ENCODE measurements at regions not wholly inside any gene's neighbourhood (a gene's known extent, or its start where the extent isn't known, plus 50 kb on each side); places are given as distances from the start of the nearest gene placed in this dataset.

DNA sequence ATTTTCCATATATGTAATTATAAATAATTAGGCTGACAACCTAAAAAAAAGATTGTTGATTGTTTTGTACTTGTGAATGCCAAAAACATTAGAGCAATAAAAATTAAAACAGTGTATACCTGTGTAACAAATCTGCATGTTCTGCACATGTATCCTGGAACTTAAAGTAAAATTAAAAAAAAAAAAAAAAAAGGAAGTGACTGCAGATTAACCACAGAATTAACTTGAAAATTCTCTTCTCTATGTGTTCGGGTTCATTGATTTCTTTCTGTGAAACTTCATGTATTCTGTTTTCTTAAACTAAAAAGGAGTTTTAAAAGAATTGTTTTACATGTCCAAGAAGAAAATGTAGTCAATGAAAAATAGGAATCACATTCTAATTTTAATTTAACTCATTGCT lies 95.7 kb downstream of the FASLG start:
- no peak overlapping the region for H3K4me3 ChIP-seq (ENCODE audit: low read depth, low read length)
- no peaks in the 10 kb centered on the region for H3K36me3 ChIP-seq (ENCODE audit: insufficient read depth, low read length)
- H3K27ac ChIP-seq (ENCODE audit: low read depth, low read length): no peak overlapping the region
- no peaks in the 10 kb centered on the region for H3K27me3 ChIP-seq (ENCODE audit: insufficient read depth, low read length)
- no peaks in the 10 kb centered on the region for H3K4me1 ChIP-seq (ENCODE audit: control insufficient read depth, insufficient read depth, low read length, unreplicated experiment)
- H2AFZ ChIP-seq (ENCODE audit: low read length, unreplicated experiment): no peak overlapping the region
- no peaks in the 10 kb centered on the region for H3K79me2 ChIP-seq (ENCODE audit: control insufficient read depth, insufficient read depth, low read length, unreplicated experiment)

DNA sequence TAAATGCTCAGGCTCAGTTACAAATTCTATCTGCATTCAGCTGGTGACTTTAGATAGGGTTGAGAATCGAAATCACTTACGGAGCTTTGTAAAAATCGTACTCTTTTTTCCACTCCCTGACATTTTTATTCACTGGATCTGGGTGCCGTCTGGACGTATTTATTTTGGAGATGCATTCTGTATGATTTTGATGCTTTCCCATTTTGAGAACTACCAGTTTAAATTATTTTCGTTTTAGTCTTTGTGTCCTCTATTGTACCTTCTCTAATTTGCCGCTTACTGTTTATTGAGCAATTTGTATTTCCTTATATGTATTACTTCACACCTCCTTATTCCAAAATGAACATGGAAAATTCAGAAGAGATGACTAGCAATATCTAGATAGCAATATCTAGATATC lies 96.2 kb downstream of the FASLG start:
- no peak overlapping the region for H3K27ac ChIP-seq (ENCODE audit: low read depth, low read length)
- no peaks in the 10 kb centered on the region for H3K79me2 ChIP-seq (ENCODE audit: control insufficient read depth, insufficient read depth, low read length, unreplicated experiment)
- H3K4me3 ChIP-seq (ENCODE audit: low read depth, low read length): no peak overlapping the region
- H3K27me3 ChIP-seq (ENCODE audit: insufficient read depth, low read length): no peaks in the 10 kb centered on the region
- H3K36me3 ChIP-seq (ENCODE audit: insufficient read depth, low read length): no peaks in the 10 kb centered on the region
- no peak overlapping the region for H2AFZ ChIP-seq (ENCODE audit: low read length, unreplicated experiment)
- H3K4me1 ChIP-seq (ENCODE audit: control insufficient read depth, insufficient read depth, low read length, unreplicated experiment): no peaks in the 10 kb centered on the region

DNA sequence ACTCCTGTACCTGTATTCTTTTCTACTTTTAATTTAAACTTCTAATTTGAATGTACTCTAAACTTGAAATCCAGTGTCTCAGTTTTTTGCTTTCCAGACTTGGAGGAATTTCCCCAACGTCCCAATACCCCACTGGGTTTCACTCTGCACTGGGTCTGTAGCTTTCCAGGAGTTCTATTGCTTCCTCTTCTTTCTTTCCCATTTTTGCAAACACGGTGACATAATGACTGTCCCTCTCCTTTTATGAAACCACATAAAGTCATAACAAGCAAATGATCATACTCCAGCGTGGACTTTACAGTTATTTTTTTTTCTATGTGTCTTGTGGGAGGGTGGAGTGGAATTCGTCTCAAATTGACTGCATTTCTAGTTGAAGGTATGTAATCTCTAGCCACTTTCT lies 97.1 kb downstream of the FASLG start:
- Histone ChIP-seq H3K79me2 (ENCODE audit: control insufficient read depth, insufficient read depth, low read length, unreplicated experiment) (no peaks in the 10 kb centered on the region), H3K27me3 (ENCODE audit: insufficient read depth, low read length) (no peaks in the 10 kb centered on the region), H3K36me3 (ENCODE audit: insufficient read depth, low read length) (no peaks in the 10 kb centered on the region), H2AFZ (ENCODE audit: low read length, unreplicated experiment) (no peak overlapping the region), H3K4me1 (ENCODE audit: control insufficient read depth, insufficient read depth, low read length, unreplicated experiment) (no peaks in the 10 kb centered on the region), H3K27ac (ENCODE audit: low read depth, low read length) (no peak overlapping the region), H3K4me3 (ENCODE audit: low read depth, low read length) (no peak overlapping the region)

GRCh38 chr1:172758259-172758658 lies 99.4 kb downstream of the FASLG start:
- H2AFZ ChIP-seq (ENCODE audit: low read length, unreplicated experiment): no peak overlapping the region
- H3K27ac ChIP-seq (ENCODE audit: low read depth, low read length): no peak overlapping the region
- no peaks in the 10 kb centered on the region for H3K36me3 ChIP-seq (ENCODE audit: insufficient read depth, low read length)
- peaks cover 13% of the 10 kb centered on the region for H3K4me1 ChIP-seq (ENCODE audit: control insufficient read depth, insufficient read depth, low read length, unreplicated experiment)
- H3K79me2 ChIP-seq (ENCODE audit: control insufficient read depth, insufficient read depth, low read length, unreplicated experiment): no peaks in the 10 kb centered on the region
- H3K4me3 ChIP-seq (ENCODE audit: low read depth, low read length): no peak overlapping the region
- H3K27me3 ChIP-seq (ENCODE audit: insufficient read depth, low read length): no peaks in the 10 kb centered on the region

- Histone ChIP-seq H3K27ac (ENCODE audit: low read depth, low read length) (no peak overlapping the region), H3K4me3 (ENCODE audit: low read depth, low read length) (no peak overlapping the region), H3K79me2 (ENCODE audit: control insufficient read depth, insufficient read depth, low read length, unreplicated experiment) (no peaks in the 10 kb centered on the region), H3K4me1 (ENCODE audit: control insufficient read depth, insufficient read depth, low read length, unreplicated experiment) (peaks cover 13% of the 10 kb centered on the region), H2AFZ (ENCODE audit: low read length, unreplicated experiment) (no peak overlapping the region), H3K36me3 (ENCODE audit: insufficient read depth, low read length) (no peaks in the 10 kb centered on the region), H3K27me3 (ENCODE audit: insufficient read depth, low read length) (no peaks in the 10 kb centered on the region)
Observed at GRCh38 chr1:172760121-172760520, 101.2 kb downstream of the FASLG start.

DNA sequence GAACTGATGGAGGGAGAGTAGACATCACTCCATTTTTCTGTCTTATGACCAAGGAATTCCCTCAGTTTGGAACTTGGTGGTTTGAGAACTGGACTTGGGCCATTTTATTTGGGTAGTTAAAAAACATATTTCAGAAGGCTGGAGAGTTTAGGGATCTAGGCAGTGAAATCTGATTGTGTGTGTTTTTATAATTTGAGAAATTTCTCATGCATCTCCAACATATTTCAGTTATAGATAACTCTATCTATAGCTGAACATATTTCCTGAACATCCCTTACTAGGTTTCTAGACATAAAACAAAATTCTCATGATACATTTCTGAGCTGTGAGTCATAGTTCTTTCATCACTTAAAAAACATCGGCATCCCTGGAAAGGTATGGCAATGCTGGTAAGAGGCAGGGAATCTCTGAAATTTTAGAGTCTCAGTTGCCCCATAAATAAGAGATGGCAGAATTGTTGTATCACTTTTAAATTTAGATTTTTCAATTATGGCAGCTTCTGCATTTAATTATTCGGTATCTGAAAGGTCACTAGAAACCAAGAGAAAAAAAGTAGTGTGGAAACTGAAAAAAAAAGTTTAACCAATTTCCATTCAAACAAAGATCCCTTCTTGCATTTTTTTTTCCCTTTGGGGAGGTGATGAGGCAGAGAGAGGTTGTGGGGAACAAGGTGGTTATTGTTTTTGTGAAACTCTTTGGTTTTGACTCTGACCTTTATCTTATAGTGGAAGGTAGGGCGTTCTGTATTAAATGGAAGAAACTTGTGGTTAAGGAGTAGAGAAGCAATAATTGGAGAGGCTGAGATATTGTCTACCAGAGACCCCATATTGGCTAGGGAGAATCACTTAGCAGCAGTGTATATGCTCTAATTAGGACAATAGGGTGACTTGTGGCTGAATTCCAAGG lies 102.9 kb downstream of the FASLG start:
- Histone ChIP-seq H2AFZ (ENCODE audit: low read length, unreplicated experiment) (no peak overlapping the region), H3K27me3 (ENCODE audit: insufficient read depth, low read length) (no peaks in the 10 kb centered on the region), H3K4me1 (ENCODE audit: control insufficient read depth, insufficient read depth, low read length, unreplicated experiment) (peaks cover 13% of the 10 kb centered on the region), H3K36me3 (ENCODE audit: insufficient read depth, low read length) (no peaks in the 10 kb centered on the region), H3K79me2 (ENCODE audit: control insufficient read depth, insufficient read depth, low read length, unreplicated experiment) (no peaks in the 10 kb centered on the region), H3K27ac (ENCODE audit: low read depth, low read length) (peak overlapping the region; percentile 7; the same call in 1 of the 2 replicates), H3K4me3 (ENCODE audit: low read depth, low read length) (no peak overlapping the region)

- no peaks in the 10 kb centered on the region for H3K79me2 ChIP-seq (ENCODE audit: control insufficient read depth, insufficient read depth, low read length, unreplicated experiment)
- no peaks in the 10 kb centered on the region for H3K27me3 ChIP-seq (ENCODE audit: insufficient read depth, low read length)
- no peak overlapping the region for H3K27ac ChIP-seq (ENCODE audit: low read depth, low read length)
- H3K36me3 ChIP-seq (ENCODE audit: insufficient read depth, low read length): no peaks in the 10 kb centered on the region
- H3K4me1 ChIP-seq (ENCODE audit: control insufficient read depth, insufficient read depth, low read length, unreplicated experiment): peaks cover 13% of the 10 kb centered on the region
- H2AFZ ChIP-seq (ENCODE audit: low read length, unreplicated experiment): no peak overlapping the region
- no peak overlapping the region for H3K4me3 ChIP-seq (ENCODE audit: low read depth, low read length)
Observed at GRCh38 chr1:172763057-172763456, 104.2 kb downstream of the FASLG start.

DNA sequence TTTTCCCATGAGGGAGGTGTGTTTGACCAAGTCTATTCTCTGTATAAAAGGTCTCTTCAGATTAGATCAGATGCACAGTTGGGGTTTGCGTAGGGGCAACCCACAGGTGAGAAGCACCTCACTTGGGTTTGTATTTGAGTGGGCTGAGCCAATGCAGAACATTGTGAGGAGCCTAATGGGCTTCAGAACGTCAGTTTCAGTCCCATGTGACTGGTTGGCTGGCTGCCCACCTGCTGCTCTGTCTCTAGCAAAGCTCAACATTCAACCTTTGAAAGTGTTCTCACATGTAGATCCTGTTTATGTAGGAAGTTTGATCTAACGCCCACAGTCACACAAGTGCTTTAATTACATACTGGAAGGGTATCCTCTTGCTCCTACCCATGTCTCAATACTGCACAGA lies 105.5 kb downstream of the FASLG start:
- Histone ChIP-seq H3K36me3 (ENCODE audit: insufficient read depth, low read length) (no peaks in the 10 kb centered on the region), H3K27me3 (ENCODE audit: insufficient read depth, low read length) (no peaks in the 10 kb centered on the region), H3K79me2 (ENCODE audit: control insufficient read depth, insufficient read depth, low read length, unreplicated experiment) (no peaks in the 10 kb centered on the region), H3K27ac (ENCODE audit: low read depth, low read length) (no peak overlapping the region), H3K4me1 (ENCODE audit: control insufficient read depth, insufficient read depth, low read length, unreplicated experiment) (peaks cover 13% of the 10 kb centered on the region), H3K4me3 (ENCODE audit: low read depth, low read length) (no peak overlapping the region), H2AFZ (ENCODE audit: low read length, unreplicated experiment) (no peak overlapping the region)

DNA sequence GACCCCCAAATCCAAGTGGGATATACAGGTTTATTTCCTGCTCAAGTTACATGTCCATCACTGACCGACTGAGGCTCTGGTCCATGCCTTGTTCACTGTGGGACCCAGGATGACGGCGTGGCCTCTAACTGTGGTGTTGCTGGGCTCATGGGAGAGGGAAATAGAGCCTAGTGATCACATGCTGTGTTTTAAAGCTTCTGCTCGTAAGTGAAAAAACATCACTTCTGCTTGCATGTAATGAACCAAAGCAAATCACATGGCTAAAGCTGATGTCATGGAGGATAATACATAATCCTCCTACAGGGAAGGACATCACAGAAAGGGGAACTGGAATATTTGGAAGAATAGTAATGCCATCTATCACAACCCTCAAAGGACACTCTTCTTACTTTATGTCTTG lies 107.6 kb downstream of the FASLG start:
- peaks cover 10% of the 10 kb centered on the region for H3K4me1 ChIP-seq (ENCODE audit: control insufficient read depth, insufficient read depth, low read length, unreplicated experiment)
- H3K27me3 ChIP-seq (ENCODE audit: insufficient read depth, low read length): no peaks in the 10 kb centered on the region
- H2AFZ ChIP-seq (ENCODE audit: low read length, unreplicated experiment): no peak overlapping the region
- no peaks in the 10 kb centered on the region for H3K79me2 ChIP-seq (ENCODE audit: control insufficient read depth, insufficient read depth, low read length, unreplicated experiment)
- no peaks in the 10 kb centered on the region for H3K36me3 ChIP-seq (ENCODE audit: insufficient read depth, low read length)
- H3K27ac ChIP-seq (ENCODE audit: low read depth, low read length): no peak overlapping the region
- H3K4me3 ChIP-seq (ENCODE audit: low read depth, low read length): no peak overlapping the region

DNA sequence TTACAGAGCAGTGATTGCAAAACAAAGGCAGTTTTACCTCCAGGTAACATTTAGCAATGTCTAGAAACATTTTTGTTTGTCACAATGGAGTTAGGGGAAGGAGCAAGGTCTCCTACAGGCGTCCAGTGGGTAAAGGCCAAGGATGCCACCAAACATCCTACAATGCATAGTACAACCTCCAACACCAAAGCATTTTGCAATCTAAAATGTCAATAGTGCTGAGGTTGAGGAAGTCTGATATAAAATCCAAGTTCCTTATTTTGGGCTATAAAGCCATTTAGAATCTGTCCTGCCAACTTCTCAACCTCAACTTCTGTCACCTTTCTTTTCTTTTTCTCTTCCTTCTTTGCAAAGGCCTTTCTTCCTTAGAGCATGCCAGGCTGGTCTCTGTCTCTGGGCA lies 111.2 kb downstream of the FASLG start:
- no peaks in the 10 kb centered on the region for H3K36me3 ChIP-seq (ENCODE audit: insufficient read depth, low read length)
- H3K27ac ChIP-seq (ENCODE audit: low read depth, low read length): no peak overlapping the region
- no peaks in the 10 kb centered on the region for H3K4me1 ChIP-seq (ENCODE audit: control insufficient read depth, insufficient read depth, low read length, unreplicated experiment)
- no peak overlapping the region for H3K4me3 ChIP-seq (ENCODE audit: low read depth, low read length)
- no peaks in the 10 kb centered on the region for H3K27me3 ChIP-seq (ENCODE audit: insufficient read depth, low read length)
- no peaks in the 10 kb centered on the region for H3K79me2 ChIP-seq (ENCODE audit: control insufficient read depth, insufficient read depth, low read length, unreplicated experiment)
- H2AFZ ChIP-seq (ENCODE audit: low read length, unreplicated experiment): no peak overlapping the region

GRCh38 chr1:172774561-172774960 lies 115.7 kb downstream of the FASLG start:
- Histone ChIP-seq H2AFZ (ENCODE audit: low read length, unreplicated experiment) (no peak overlapping the region), H3K4me3 (ENCODE audit: low read depth, low read length) (no peak overlapping the region), H3K27ac (ENCODE audit: low read depth, low read length) (no peak overlapping the region), H3K27me3 (ENCODE audit: insufficient read depth, low read length) (no peaks in the 10 kb centered on the region), H3K36me3 (ENCODE audit: insufficient read depth, low read length) (no peaks in the 10 kb centered on the region), H3K79me2 (ENCODE audit: control insufficient read depth, insufficient read depth, low read length, unreplicated experiment) (no peaks in the 10 kb centered on the region), H3K4me1 (ENCODE audit: control insufficient read depth, insufficient read depth, low read length, unreplicated experiment) (peaks cover 23% of the 10 kb centered on the region)
